RCC 7860 (cell line): ENCODE measurements at regions not wholly inside any gene's neighbourhood (a gene's known extent, or its start where the extent isn't known, plus 50 kb on each side); places are given as distances from the start of the nearest gene placed in this dataset.
A peak's percentile ranks its signal among the peaks of the same experiment; 100 is the strongest.
"Not testable (repeated sequence)": the region's sequence is repeated elsewhere in the genome, so short reads cannot be mapped to it uniquely, and the experiment has no call there.

Experiments
- DNase-seq: peaks from one replicate; pipeline ENCODE4 v3.0.0-alpha.2; 2015; ENCODE audit warnings: low spot score
- FAIRE-seq: peaks from 2 replicates; lab custom pipeline; 2012; peaks lifted over from hg19 to GRCh38; lab: Jason Lieb, UNC

DNA sequence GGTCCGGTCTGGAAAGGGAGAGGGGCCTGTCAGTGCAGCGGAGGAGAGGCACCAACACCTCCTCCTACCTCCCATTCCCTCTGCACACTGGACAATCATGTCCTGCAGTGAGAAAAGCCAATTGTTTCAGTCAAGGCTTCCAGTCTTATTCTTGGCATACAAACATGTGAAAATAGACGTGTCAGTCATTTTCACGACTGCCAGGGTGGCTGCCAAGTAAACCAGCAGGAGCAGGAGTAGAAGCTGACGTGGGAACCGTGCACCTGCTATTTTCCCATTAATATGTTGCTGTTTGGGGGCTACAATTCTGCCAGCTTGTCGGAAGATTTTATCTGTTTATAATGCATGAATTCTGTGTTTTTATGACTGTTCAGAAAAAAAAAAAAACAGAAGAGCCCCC lies 202.3 kb downstream of the SPP2 start:
- DNase-seq = no peak
- FAIRE-seq = no peak

DNA sequence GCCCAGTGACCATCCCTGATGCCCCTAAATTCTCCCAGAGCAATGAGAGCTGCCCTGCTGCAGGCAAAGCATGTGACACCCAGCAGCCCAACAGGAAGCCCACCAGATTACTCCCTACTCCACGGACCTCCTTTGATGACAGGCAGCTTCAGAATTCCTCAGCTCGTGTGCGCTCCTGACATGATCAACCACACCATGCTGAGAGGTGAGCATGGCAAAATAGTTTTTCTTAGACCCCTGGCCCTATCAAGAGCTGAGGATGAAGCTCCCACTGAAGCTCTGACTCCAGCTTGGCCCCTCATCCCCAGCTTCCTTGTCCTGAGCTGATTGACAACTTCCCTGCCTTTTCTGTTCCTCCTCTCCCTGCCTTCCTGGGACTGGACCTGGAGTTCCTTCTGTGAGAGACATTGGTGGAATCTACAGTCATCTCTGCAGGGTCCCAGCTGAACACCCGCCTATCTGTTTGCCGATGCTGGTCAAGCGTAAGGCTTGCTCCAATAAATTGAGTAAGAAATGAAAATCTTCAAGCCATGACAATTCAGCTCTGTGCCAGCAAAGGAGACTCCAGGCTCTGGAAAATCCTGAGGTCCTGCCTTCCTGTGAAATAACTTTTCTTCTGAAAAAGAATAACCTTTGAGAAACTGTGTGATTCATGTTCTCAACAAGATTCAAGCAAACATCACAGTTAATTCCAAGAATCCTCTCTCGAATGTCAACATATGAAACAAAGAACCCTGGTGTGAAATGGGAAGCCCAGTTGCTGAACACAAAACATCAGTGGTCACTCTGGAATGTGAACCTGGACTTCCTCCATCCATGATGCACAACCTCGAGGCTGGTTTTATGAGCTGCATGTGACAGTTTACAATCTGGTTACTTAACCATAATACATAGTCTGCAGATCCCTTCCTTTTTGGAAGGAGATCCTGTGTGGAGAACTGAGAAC lies 201.1 kb downstream of the SPP2 start:
- peak; percentile 98 for FAIRE-seq
- DNase-seq = peak; percentile 95

DNA sequence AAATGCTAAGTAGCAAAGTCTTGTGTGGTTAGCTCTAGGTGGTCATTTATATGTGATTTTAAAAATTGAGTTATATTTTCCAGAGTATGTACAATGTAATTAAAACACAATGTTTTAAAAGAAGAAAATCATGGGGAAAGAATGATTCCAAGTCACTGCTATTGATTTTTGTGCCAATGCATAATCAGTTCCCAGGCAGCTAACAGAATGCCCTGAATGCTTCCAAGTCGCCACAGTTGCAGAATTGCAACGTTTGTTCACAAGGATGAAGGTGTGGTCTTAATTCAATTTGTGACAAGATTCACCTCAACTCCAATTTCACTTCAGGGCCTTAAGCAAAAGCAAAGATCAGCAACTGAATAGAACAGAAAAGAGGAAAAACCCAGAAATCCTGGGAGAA lies 200.4 kb downstream of the SPP2 start:
- no peak for DNase-seq
- FAIRE-seq = peak; percentile 62

DNA sequence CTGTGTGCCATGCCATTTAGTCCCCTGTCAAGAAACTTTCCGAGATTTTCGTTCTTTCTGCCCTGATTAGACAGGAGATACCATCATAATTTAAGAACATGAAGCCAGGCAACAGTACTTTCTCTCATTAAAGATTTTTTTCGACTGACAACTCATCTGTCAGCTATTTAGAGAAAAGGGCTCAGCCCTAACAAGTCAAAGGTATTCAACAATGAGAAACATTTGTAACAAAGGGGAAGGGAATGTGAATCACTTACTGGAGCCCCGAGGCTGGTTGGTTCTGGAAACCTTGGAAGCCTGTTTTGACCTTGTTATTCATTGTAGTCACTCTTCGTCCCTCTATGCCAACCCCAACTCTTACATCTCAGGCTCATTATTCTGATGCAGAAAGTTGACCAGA lies 199.4 kb downstream of the SPP2 start:
- FAIRE-seq = peak; percentile 94
- DNase-seq = peak; percentile 89

DNA sequence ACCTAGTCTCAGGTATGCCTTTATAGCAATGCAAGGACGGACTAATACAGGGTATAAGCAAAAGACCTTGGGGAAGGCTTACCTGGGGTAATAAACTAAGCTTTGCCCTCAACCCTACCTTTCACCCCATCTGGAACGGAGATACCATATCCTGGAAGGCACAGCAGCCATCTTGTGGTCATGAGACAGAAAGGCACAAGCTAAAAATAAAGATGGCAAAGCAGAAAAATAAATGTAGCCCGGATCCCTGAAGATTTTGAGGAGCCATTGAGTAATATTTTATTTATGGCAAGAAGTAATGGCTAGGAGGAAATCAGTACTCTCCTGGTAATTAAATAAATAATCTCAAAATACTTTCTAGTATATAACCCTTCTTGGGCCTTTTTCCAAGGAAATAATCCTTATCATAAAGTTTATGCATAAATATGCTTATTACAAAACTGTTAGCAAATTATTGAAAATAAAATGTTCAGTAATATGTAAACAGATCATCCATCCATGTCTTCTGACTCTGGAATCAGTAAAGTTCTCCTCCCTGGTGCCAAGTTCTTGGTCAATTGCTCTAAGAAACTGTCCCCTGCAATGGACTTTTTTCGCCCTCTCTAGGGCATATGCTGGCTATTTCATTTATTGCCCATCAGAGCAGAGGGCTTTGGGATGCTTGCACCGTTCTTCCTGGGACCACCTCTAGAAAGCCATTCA lies 198.7 kb downstream of the SPP2 start:
- DNase-seq = no peak
- FAIRE-seq = peak; percentile 75

DNA sequence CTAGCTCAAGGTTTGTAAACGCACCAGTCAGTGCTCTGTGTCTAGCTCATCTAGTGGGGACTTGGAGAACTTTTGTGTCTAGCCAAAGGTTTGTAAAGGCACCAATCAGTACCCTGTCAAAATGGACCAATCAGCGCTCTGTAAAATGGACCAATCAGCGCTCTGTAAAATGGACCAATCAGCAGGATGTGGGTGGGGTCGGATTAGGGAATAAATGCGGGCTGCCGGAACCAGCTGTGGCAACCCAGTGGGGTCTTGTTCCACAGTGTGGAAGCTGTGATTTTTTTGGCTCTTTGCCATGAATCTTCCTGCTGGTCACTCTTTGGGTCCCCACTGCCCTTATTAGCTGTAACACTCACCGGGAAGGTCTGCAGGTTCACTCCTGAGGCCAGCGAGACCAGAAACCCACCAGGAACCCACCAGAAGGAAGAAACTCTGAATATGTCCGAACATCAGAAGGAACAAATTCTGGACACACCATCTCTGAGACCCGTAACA lies 197.8 kb downstream of the SPP2 start:
- not testable (repeated sequence) for DNase-seq, FAIRE-seq

DNA sequence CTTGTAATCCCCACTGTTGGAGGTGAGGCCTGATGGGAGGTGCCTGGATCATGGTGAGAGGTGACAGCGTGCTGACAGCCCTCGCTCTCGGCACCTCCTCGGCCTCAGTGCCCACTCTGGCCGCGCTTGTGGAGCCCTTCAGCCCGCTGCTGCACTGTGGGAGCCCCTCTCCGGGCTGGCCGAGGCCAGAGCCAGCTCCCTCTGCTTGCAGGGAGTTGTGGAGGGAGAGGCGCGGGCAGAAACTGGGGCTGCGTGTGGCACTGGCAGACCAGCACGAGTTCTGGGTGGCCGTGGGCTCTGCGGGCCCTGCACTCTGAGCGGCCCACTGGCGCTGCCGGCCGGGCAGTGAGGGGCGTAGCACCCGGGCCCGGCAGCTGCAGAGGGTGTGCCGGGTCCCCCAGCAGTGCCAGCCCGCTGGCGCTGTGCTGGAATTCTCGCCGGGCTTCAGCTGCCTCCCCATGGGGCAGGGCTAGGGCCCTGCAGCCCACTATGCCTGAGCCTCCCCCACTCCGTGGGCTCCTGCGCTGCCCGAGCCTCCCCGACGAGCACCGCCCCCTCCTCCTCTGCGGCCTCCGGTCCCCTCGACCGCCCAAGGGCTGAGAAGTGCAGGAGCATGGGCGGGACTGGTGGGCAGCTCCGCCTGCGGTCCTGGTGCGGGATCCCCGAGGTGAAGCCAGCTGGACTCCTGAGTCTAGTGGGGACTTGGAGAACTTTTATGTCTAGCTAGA lies 197.1 kb downstream of the SPP2 start:
- FAIRE-seq (no peak), DNase-seq (no peak)

DNA sequence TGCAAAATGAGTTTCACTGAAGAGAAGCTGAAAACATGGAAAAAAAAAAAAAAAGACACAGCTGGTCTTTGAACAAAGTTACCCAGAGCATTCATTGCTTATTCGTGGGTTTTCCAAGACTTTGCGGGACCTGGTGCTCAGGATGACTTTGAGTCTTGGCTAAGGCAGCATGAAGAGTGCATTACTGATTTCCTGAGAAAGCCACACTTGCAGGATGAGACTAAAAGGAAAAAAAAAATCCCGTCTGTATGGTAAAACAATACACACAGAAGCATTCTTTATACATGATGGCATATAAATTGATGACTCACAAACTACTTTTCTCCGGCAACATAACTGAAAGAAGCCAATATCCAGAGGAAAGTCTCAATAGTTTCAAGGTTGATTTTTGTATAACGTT lies 195.4 kb downstream of the SPP2 start:
- FAIRE-seq = no peak

DNA sequence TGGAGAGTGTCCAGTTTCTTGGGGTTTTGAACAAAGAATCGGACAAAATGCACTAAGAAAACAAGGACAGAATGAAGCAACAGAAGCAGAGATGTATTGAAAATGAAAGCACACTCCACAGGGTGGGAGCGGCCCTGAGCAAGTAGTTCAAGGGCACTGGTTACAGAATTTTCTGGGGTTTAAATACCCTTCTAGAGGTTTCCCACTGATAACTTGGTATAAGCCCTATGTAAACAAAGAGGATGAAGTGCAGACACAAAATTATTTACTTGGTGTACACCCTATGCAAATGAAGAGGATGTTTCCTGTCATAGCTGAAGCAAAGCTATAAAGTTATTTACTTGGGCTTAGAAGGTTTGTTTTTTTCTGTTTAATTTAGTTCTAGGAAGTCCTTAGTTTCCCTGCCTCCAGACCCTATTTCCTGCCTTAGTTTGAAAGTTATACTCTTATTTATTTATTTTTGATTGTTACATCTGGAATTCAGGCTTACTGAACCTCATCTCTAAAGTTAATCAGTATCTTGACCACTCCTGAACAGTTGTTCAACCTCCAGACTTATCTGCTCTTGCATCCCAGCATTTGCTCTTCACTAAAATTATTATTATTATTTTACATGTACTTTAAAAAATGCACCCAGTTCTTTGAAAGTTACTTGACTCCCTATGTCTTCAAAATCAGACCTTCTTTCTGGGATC lies 193.5 kb downstream of the SPP2 start:
- FAIRE-seq (no peak), DNase-seq (peak; percentile 63)

More for the DNA sequence above, 195.4 kb downstream of the SPP2 start:
- DNase-seq = peak; percentile 97

DNA sequence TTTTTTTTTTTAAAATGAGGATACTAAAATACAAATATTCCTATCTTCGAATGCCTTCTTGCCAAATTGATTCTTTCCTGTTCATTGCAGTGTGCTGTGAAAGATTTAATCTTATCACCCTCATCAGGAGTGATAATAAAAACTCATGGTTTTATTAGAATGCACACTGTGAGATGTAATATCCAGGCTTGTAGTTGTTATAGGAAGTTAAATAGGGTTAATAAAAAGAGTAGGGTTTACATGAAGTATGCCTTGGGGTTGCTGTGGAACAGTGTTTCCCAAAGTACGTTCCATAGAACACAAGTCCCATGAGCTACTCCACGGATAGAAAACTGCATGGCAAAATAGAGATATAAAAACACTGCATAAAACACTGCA lies 191.9 kb downstream of the SPP2 start:
- DNase-seq (no peak), FAIRE-seq (no peak)

DNA sequence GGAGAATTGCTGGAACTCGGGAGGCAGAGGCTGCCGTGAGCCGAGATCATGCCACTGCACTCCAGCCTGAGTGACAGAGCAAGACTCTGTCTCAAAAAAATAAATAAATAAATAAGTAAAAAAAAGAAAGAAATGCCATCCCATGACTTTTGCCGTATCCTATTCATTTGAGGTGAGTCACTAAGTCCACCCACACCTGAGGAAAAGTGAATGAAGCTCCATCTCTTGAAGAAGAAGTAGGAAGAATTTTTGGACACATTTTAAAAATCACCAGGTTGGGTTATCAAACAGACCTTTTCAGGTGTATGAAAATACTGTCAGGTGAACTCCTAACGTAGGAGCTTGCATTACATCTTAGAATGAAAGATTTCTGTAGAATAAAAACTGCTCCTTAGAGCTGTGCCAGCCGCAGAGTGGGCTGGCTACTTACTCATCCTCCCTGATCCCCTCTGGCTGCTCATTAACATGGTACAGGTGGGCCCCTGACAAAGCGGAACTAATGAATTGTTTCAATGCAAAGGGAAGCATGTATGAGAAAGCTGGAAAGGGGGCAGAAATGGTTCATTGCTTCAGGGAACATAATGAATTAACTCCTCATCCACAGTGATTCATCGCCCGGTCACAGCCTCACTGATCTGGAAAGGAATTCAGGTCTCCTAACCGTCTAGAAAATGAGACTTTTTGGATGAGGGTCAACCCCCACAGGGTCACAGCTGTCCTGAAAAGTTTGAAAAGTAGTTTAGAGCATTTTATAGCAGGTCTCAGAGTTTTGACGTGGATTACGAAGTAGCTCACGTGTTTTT lies 191.4 kb downstream of the SPP2 start:
- FAIRE-seq = peak; percentile 100

DNA sequence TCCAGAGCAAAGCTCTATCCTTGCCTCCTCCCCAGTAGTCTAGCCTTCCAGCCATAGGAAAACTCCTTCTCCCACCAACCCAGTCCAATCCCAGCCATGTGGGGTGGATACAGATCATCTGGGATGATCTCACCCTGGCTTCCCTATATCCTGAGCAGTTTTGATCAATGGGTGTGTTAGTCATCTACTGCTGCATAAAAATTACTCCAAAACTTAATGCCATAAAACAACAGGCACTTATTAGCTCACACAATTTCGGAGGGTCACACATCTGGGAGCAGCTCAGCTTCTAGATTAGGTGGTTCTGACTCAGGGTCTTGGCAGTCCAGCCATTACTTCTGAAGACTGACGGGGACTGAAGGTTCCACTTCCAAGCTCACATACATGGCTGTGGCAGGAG lies 190.4 kb downstream of the SPP2 start:
- DNase-seq (peak; percentile 98), FAIRE-seq (peak; percentile 98)

More for the DNA sequence above, 191.4 kb downstream of the SPP2 start:
- peak; percentile 100 for DNase-seq

DNA sequence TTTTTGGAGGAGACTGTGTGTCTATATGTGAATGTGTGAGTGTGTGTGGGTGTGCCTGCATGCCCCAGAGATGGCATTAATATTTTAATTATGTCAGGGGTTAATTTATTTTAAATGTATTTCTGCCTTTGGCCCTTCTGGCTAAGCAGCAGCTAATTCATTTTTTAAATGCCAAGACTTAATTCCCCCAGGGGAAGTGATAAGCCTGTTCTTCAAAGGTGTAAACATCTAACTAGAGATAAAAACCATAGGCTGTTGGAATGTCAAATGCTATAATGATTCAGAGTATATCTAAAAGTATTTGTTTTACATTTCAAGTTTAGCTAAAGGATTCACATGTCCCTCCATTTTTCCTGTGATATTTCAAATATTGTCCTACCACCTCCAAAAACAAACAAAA lies 184.7 kb downstream of the SPP2 start:
- no peak for FAIRE-seq
- DNase-seq = no peak

DNA sequence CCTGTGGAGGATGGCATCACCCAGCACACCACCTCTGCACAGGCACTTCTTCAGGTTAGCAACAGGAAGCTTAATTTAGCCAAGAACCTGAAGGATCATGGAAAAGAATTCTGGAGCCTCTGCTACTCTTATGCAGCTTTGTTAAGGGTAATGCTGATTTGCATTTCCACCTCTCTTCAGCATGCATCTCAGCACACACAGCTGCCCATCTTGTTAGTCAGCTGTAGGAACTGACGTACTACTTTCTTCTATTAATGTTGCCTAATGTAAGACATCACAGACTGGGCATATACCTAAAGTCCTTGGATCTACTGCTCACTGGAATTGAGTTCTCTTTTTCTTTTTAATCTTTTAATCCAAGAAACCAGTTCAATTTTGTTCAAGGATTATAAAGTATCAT lies 181.0 kb downstream of the SPP2 start:
- FAIRE-seq (no peak), DNase-seq (no peak)

DNA sequence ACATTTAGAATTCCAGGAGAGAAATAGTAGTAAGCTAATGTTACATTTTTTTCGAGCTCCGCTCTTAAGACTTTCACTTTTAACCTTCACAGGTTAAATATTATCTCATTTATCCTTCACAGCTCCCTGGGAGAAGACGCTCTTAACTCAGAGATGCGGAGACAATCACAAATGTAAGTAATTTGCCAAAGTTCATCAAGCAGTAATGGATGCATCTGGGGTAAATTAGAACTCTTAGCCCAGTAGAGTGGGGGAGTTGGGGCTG lies 168.5 kb downstream of the SPP2 start:
- peak; percentile 7 for DNase-seq
- peak; percentile 83 for FAIRE-seq

DNA sequence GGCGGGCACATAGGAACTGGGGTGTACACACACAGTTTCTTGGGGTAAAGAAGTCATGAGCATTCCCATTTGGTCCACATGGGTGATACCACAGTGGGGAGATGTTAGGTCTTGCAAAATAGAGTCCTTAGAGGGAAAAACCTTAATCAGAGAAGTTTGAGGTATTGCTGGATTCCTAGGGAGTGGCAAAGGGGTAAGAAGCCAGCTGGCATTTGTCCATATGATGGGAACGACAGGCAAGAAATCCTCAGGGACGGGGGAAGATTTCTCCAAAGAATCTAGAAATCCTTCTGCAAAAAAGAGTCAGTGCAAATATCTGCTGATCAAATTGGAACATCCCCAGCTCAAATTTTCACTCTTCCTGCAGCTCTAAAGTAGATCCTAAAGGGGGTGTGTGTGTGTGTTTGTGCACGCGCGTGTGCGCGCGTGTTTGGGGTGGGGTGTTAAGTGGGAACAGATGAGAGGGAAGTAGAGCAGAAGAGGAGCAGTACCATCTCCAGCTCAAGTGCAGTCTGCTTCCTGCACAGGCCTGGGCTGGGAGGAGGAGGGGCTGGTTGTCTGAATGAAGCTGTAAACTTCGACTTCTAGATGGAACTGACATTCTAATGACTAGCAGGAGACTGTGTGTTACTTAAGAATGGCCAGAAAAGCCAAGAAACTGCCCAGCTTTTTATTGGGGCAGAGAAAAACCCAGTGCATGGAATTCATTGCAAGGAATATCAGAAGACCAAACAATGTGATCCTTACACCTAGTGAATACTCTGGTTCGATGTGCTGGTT lies 168.0 kb downstream of the SPP2 start:
- FAIRE-seq = no peak
- DNase-seq = peak; percentile 16

DNA sequence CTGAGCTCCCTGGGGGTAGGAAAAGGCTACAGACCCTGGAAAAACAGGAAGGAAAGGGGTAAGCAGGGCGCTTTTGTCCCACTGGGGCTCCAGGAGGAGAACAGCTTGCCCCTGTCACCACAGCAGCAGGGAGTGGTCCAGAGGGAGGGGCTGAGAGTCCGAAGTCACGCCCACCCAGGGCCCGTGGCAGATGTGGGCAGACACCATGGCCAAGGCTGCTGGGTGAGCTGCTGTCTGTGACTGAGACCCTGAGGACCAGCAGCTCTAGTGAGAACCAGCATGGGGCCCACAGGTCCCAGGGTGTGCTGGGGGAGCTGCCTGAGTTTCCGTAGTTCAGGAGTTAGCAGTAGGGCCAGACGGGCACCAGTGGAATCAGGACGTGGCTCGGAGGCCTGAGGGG lies 162.0 kb downstream of the SPP2 start:
- FAIRE-seq = no peak

DNA sequence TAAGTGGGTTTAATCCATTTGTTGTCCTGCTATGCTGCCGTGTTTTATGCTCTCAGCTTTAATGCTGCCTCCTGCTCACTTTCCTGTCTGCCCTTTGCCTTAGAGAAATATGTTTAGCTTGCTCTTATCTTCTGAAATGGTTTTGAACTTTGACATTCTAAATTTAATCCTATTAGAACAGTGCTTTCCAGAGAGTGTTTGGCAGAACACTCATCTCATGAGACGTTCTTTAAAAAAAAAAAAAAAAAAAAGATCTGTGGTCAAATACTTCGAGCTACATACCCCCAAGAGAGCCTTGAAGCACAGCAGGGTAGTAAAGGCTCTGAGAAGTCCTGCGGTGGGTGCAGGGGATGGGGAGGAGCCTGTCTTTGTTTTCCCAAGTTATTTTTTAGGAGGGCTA lies 161.3 kb downstream of the SPP2 start:
- peak; percentile 83 for FAIRE-seq
- peak; percentile 18 for DNase-seq

More for the DNA sequence above, 162.0 kb downstream of the SPP2 start:
- DNase-seq = no peak

DNA sequence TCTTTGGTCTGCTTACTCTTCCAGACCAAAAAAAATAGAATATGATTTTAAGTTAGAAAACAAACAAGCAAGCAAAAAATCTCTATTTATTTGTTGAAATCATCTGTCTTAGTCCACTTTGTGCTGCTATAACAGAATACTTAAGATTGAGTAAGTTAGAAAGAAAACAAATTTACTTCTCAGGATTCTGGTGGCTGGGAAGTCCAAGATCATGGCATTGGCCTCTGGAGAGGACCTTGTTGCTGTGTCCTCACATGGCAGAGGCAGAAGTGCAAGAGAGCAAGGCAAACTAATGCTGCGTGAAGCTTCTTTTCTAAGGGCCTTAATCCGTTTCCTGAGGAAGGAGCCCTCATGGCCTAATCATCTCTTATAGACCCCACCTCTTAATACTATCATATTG lies 156.2 kb downstream of the SPP2 start:
- FAIRE-seq = no peak
- no peak for DNase-seq
